DMS114 treated with DMSO at 0.1 percent for 48 hours (cell line): ENCODE measurements at regions not wholly inside any gene's neighbourhood (a gene's known extent, or its start where the extent isn't known, plus 50 kb on each side); places are given as distances from the start of the nearest gene placed in this dataset.

ENCODE experiments used
- DNase-seq: peaks from one replicate; lab custom pipeline; 2025; ENCODE audit not compliant: unreplicated experiment; lab: John Stamatoyannopoulos, UW

DNA sequence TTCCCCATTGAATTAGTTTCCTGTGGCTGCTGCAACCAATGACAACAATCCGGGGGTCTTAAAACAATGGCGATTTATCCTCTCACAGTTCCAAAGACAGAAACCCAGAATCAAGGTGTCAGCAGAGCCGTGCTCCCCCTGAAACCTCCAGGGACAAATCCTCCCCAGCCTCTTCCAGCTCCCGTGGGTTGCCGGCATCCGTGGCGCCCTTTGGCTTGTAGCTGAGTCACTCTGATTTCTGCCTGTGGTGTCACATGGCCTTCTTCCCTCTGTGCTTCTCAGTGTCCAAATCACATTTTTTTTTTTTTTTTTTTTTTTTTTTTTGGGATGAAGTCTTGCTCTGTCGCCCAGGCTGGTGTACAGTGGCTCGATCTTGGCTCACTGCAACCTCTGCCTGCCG is 64.5 kb upstream of the STX18 start:
- DNase-seq: no peak

DNA sequence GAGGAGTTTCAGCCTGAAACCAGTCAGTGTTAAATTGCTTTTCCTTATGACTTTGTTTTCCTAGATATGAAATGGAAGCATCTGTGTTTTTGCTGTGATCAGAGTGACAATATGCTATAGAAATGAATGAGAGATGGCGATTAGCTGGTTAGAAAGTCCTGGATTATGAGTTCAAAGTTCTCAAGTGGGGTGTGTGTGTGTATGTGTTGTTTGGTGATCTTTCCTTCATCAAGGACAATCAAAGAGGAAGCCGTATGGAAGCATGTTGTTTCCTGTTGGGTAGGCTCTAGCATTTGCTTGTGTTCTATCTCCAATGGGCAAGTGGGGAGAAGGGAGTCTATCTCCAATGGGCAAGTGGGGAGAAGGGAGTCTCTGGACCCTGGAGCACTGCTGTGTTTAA is 64.0 kb upstream of the STX18 start:
- DNase-seq: no peak

DNA sequence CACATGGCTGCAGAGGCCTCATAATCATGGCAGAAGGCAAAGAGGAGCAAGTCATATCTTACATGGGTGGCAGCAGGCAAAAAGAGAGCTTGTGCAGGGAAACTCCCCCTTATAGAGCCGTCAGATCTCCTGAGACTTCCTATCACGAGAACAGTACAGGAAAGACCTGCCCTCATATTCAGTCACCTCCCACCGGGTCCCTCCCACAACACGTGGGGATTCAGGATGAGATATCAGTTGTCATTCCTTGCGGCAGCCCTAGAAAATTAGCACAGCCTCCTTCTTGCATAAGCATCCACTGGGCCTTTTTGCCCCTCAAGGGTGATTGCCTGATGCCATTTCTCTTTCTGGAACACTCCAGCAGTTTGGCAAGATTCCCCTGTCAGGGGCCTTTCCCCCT is 61.7 kb upstream of the STX18 start:
- DNase-seq: no peak

DNA sequence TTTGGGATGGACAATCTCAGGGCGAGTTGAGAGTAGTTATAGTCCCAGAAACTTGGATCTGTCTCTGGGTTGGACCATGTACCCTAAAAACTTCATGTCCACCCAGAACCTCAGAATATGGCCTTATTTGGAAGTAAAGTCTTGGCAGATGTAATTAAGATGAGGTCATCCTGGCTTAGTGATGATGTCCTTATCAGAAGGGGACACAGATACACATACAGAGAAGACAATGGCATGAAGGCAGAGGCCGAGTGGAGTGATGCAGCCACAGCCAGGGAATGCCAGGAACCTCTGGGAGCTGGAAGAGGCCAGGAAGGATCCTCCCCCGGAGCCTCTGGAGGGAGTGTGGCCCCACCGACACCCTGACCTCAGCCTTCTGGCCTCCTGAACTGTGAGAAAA is 61.2 kb upstream of the STX18 start:
- no peak for DNase-seq

- no peak for DNase-seq
Measured at GRCh38 chr4:4602468-4602867, 60.6 kb upstream of the STX18 start.

DNA sequence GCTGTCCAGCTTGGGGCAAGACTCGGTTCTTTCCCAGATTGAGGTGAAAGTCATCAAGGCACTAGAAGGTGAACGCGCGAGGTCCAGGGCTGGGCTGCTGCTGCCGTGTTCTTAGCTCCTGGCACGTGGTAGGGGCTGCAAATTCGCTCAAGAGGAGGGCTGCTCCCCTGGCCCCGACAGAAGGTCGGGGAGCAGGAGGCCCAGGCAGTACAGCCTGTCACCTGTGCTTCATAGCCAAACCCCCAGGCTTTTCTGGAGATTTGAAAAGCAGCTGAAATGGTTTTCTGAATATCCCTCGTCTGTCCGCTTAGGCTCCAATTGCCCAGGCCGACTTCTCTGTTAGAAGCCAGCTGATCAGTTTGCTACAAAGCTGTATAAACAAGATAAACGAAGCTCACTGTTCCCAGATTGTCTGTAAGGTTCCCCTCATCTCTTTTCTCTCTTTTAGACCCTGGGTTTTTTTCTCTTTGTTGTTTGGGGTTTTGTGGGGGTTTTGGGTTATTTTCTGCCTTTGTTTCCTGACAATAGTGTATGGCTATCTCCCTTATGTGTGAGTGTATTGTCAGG is 60.0 kb upstream of the STX18 start:
- no peak for DNase-seq

DNA sequence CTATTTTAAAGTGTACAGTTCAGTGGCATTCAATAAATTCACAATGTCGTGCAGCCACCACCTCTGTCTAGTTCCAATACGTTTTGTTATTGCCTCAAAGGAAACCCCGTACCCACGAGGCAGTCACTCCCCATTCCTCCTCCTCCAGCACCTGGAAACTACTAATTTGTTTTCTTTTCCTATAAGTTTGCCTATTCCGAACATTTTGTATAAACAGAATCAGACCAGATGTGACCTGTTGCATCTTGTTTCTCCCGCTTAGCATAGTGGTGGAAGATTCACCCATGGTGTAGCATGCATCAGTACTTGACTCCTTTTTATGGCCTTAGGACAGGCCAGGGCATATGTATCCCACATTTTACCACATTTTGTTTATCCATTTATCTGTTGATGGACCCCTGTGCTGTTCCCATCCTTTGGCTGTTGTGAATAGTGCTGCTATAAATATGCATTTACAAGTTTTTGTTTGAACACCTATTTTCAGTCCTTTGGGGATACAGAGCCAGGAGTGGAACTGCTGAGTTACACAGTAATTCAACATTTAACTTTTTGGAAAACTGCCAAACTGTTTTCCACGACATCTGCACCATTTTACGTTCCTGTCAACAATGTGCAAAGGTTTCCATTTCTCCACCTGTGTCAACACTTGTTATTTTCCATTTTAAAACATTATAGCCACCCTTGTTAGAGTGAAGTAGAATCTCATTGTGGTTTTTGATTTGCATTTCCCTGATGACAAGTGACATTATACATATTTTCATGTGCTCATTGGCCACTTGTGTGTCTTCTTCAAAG is 57.8 kb upstream of the STX18 start:
- no peak for DNase-seq

GRCh38 chr4:4598851-4599411 is 57.1 kb upstream of the STX18 start:
- no peak for DNase-seq

- no peak for DNase-seq
Measured at GRCh38 chr4:4596720-4597119, 54.9 kb upstream of the STX18 start.

GRCh38 chr4:4595252-4595651 is 53.4 kb upstream of the STX18 start:
- DNase-seq: no peak

GRCh38 chr4:4594285-4594920 is 52.6 kb upstream of the STX18 start:
- no peak for DNase-seq

DNA sequence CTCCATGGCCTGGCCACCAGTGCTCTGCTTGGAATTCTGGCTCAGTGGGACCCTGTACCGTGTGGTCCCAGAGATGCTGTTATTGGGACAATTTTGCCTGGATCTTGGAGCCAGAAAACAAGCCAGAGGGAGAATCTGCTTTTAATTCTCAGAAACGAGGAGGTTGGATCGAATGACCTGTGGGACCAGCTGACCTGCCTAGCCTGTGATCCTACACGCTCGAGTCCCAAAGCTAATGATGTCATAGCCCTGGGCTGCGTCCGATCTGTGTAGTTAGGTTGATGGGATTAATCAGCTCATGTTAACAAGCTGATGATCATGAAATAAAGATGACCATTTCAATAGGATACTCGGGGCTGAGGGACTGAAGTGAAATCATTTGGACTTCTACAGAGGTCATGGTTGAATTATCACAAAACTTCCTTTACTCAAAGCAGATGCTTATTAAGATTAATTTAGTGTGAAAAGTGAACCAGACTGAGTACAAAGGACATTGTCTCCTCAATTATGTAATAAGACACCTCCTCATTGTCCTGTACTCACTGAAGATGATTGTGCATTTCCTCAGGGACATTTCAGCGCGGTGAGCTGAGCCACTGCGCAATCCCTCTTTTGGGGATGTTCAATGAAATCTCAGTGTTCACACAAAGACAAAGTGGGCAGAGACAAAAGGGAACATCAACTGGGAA is 51.9 kb upstream of the STX18 start:
- no peak for DNase-seq

DNA sequence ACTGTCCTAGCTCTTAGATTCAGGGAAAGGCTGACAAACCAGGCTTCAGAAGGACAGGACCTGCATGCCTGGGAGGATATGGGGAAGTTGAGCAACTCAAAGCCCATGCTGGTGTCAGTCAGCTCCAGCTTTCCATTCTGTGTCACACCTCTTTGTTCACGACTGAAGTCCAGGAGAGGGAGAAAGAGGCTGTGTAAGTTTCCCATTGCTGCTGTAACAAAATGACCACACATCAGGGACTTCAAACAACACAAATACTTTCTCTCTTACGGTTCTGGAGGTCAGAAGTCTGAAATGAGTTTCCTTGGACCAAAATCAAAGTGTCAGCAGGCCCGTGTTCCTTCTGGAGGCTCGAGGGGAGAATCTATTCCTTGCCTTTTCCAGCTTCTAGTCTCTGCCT is 50.6 kb upstream of the STX18 start:
- DNase-seq: no peak
